Naive thymus-derived CD4-positive, alpha-beta T cell (primary cell): ENCODE measurements at regions not wholly inside any gene's neighbourhood (a gene's known extent, or its start where the extent isn't known, plus 50 kb on each side); places are given as distances from the start of the nearest gene placed in this dataset.

Experiments
- ATAC-seq: fragments of 150-1000 bp; cut with Tn5 transposase; 2 replicates; pipeline ENCODE4 v1.10.0; 2021; ENCODE audit warnings: mild to moderate bottlenecking, moderate library complexity
- CTCF ChIA-PET: fragments of 350-600 bp; sonication (Branson Sonifier 250); formaldehyde crosslinking; loops from one replicate; lab custom pipeline; 2021; ENCODE audit warnings: antibody characterized with exemption; lab: Charles Lee
- POLR2A ChIA-PET: fragments of 350-600 bp; sonication (Branson Sonifier 250); formaldehyde crosslinking; loops from one replicate; lab custom pipeline; 2021; ENCODE audit warnings: antibody characterized with exemption, inconsistent platforms; lab: Charles Lee
- DNase-seq, 9 donors: peaks; one replicate each; pipeline versions ENCODE4 v3.0.0 to v3.0.0-alpha.2; 2020 to 2022; ENCODE audit warnings: mixed read lengths in 1 of 9
- H3K27ac ChIP-seq: one replicate; pipeline ENCODE4 v1.7.0; 2013; ENCODE audit warnings: mild to moderate bottlenecking, low read depth, low read length, moderate library complexity
- H3K27me3 ChIP-seq, 2 donors: one replicate each; pipeline ENCODE4 v1.7.0; 2013; ENCODE audit warnings: low read length in 2 of 2, mild to moderate bottlenecking in 2 of 2, moderate library complexity in 2 of 2; ENCODE audit not compliant: control insufficient read depth in 2 of 2, insufficient read depth in 2 of 2
- H3K36me3 ChIP-seq, 3 experiments: 1 replicate in 2 of 3; 2 replicates in 1 of 3; pipeline ENCODE4 v1.7.0; 2013; ENCODE audit warnings: low read length in 3 of 3, mild to moderate bottlenecking in 3 of 3, moderate library complexity in 1 of 3; ENCODE audit not compliant: insufficient read depth in 3 of 3, control insufficient read depth in 2 of 3
- H3K4me1 ChIP-seq, 2 donors: one replicate each; pipeline ENCODE4 v1.7.0; 2013; ENCODE audit warnings: low read length in 2 of 2, mild to moderate bottlenecking in 2 of 2, moderate library complexity in 1 of 2; ENCODE audit not compliant: control insufficient read depth in 2 of 2, insufficient read depth in 2 of 2
- H3K4me3 ChIP-seq: 2 replicates; pipeline ENCODE4 v1.7.0; 2013; ENCODE audit warnings: mild to moderate bottlenecking, low read length
- H3K9me3 ChIP-seq, 3 experiments: 1 replicate in 2 of 3; 2 replicates in 1 of 3; pipeline ENCODE4 v1.7.0; 2013; ENCODE audit warnings: low read length in 3 of 3; ENCODE audit not compliant: control insufficient read depth in 2 of 3
- H3K27ac Mint-ChIP-seq, 9 donors: one replicate each; pipeline ENCODE4 v1.8.0; 2020 to 2022; ENCODE audit warnings: mixed read lengths in 9 of 9, mild to moderate bottlenecking in 8 of 9, moderate library complexity in 5 of 9, inconsistent platforms in 2 of 9
- H3K27me3 Mint-ChIP-seq, 5 donors: one replicate each; pipeline ENCODE4 v1.8.0; 2021 to 2022; ENCODE audit warnings: mixed read lengths in 5 of 5, mild to moderate bottlenecking in 1 of 5
- H3K36me3 Mint-ChIP-seq, 5 donors: one replicate each; pipeline ENCODE4 v1.8.0; 2020 to 2022; ENCODE audit warnings: mixed read lengths in 5 of 5, mild to moderate bottlenecking in 3 of 5, inconsistent platforms in 1 of 5
- H3K4me1 Mint-ChIP-seq, 7 donors: one replicate each; pipeline ENCODE4 v1.8.0; 2020 to 2022; ENCODE audit warnings: mixed read lengths in 7 of 7, mild to moderate bottlenecking in 3 of 7, inconsistent platforms in 1 of 7
- H3K4me3 Mint-ChIP-seq, 10 donors: one replicate each; pipeline ENCODE4 v1.8.0; 2020 to 2022; ENCODE audit warnings: mild to moderate bottlenecking in 10 of 10, mixed read lengths in 10 of 10, moderate library complexity in 6 of 10, inconsistent platforms in 2 of 10
- H3K9me3 Mint-ChIP-seq, 11 donors: one replicate each; pipeline ENCODE4 v1.8.0; 2020 to 2022; ENCODE audit warnings: mixed read lengths in 11 of 11, mild to moderate bottlenecking in 4 of 11, inconsistent platforms in 1 of 11, moderate library complexity in 1 of 11
- intact Hi-C, 2 donors: fragments of 100-400 bp; cut with micrococcal nuclease; formaldehyde crosslinking; loops; one replicate each; pipeline ENCODE4 v1.15.1; 2023

GRCh38 chr6:18675881-18676280 is 288.7 kb downstream of the RNF144B start:
- H3K4me3 Mint-ChIP-seq, result no peak overlapping the region

GRCh38 chr6:18676548-18676947 is 289.4 kb downstream of the RNF144B start:
- Histone ChIP-seq H3K27ac (no peak overlapping the region), H3K4me1 (no peaks in the 10 kb centered on the region), H3K4me3 (no peak overlapping the region), H3K9me3 (no peaks in the 10 kb centered on the region), H3K36me3 (no peaks in the 10 kb centered on the region), H3K27me3 (no peaks in the 10 kb centered on the region)
- peaks cover 0 to 15% (median 4%) of the 10 kb centered on the region in 11 donors for H3K9me3 Mint-ChIP-seq
- DNase-seq, result no peak
- no peak overlapping the region for H3K27ac Mint-ChIP-seq
- intact Hi-C loops, result no loop called here
- H3K4me1 Mint-ChIP-seq, result no peaks in the 10 kb centered on the region
- no peak for ATAC-seq
- H3K4me3 Mint-ChIP-seq, result no peak overlapping the region
- no peaks in the 10 kb centered on the region for H3K36me3 Mint-ChIP-seq
- ChIA-PET CTCF (no interaction called here), POLR2A (no interaction called here)
- peaks cover 0 to 7% (median 5%) of the 10 kb centered on the region in 5 donors for H3K27me3 Mint-ChIP-seq

More at GRCh38 chr6:18675881-18676280, 288.7 kb downstream of the RNF144B start:
- DNase-seq (no peak), ATAC-seq (no peak)
- CTCF ChIA-PET, result no interaction called here
- Mint-ChIP-seq H3K4me1 (no peaks in the 10 kb centered on the region), H3K9me3 (peaks cover 0 to 18% (median 4%) of the 10 kb centered on the region in 11 donors), H3K27ac (no peak overlapping the region), H3K36me3 (peaks cover 0 to 5% (median 0%) of the 10 kb centered on the region in 5 donors), H3K27me3 (peaks cover 0 to 14% (median 5%) of the 10 kb centered on the region in 5 donors)
- H3K4me1 ChIP-seq, result no peaks in the 10 kb centered on the region
- intact Hi-C loops, result no loop called here
- no peak overlapping the region for H3K27ac ChIP-seq
- no peaks in the 10 kb centered on the region for H3K36me3 ChIP-seq
- no peak overlapping the region for H3K4me3 ChIP-seq
- no peaks in the 10 kb centered on the region for H3K27me3 ChIP-seq
- POLR2A ChIA-PET, result no interaction called here
- no peaks in the 10 kb centered on the region for H3K9me3 ChIP-seq

- Histone ChIP-seq H3K27ac (no peak overlapping the region), H3K9me3 (no peaks in the 10 kb centered on the region), H3K4me3 (no peak overlapping the region), H3K4me1 (no peaks in the 10 kb centered on the region), H3K36me3 (no peaks in the 10 kb centered on the region), H3K27me3 (no peaks in the 10 kb centered on the region)
- no peak for DNase-seq
- Mint-ChIP-seq H3K4me1 (no peaks in the 10 kb centered on the region), H3K4me3 (no peak overlapping the region), H3K27ac (no peak overlapping the region), H3K9me3 (peaks cover 0 to 15% (median 4%) of the 10 kb centered on the region in 11 donors), H3K27me3 (peaks cover 0 to 5% (median 0%) of the 10 kb centered on the region in 5 donors), H3K36me3 (no peaks in the 10 kb centered on the region)
- ChIA-PET POLR2A (no interaction called here), CTCF (no interaction called here)
- no peak for ATAC-seq
- intact Hi-C loops, result no loop called here
These were observed 293.7 kb downstream of the RNF144B start for GRCh38 chr6:18680842-18681241.

GRCh38 chr6:18681832-18682503 is 294.8 kb downstream of the RNF144B start:
- no peaks in the 10 kb centered on the region for H3K27me3 Mint-ChIP-seq
- no peak overlapping the region for H3K27ac Mint-ChIP-seq
- ChIA-PET POLR2A (no interaction called here), CTCF (no interaction called here)
- H3K9me3 ChIP-seq, result no peaks in the 10 kb centered on the region
- no peak for DNase-seq
- H3K36me3 ChIP-seq, result no peaks in the 10 kb centered on the region
- H3K4me1 Mint-ChIP-seq, result no peaks in the 10 kb centered on the region
- H3K4me1 ChIP-seq, result no peaks in the 10 kb centered on the region
- no peak overlapping the region for H3K27ac ChIP-seq
- no peak overlapping the region for H3K4me3 Mint-ChIP-seq
- peaks cover 0 to 15% (median 4%) of the 10 kb centered on the region in 11 donors for H3K9me3 Mint-ChIP-seq
- H3K36me3 Mint-ChIP-seq, result no peaks in the 10 kb centered on the region
- intact Hi-C loops, result no loop called here
- H3K4me3 ChIP-seq, result no peak overlapping the region
- ATAC-seq, result no peak
- H3K27me3 ChIP-seq, result no peaks in the 10 kb centered on the region

- Mint-ChIP-seq H3K9me3 (peaks cover 0 to 3% (median 0%) of the 10 kb centered on the region in 11 donors), H3K36me3 (no peaks in the 10 kb centered on the region), H3K27ac (no peak overlapping the region), H3K27me3 (peaks cover 0 to under 1% (median 0%) of the 10 kb centered on the region in 5 donors), H3K4me3 (no peak overlapping the region), H3K4me1 (no peaks in the 10 kb centered on the region)
- intact Hi-C loops, result no loop called here
- no peaks in the 10 kb centered on the region for H3K9me3 ChIP-seq
- no peaks in the 10 kb centered on the region for H3K4me1 ChIP-seq
- no peak overlapping the region for H3K27ac ChIP-seq
- no peak for DNase-seq
- no peaks in the 10 kb centered on the region for H3K36me3 ChIP-seq
- no peak overlapping the region for H3K4me3 ChIP-seq
- ChIA-PET POLR2A (no interaction called here), CTCF (no interaction called here)
- no peak for ATAC-seq
- no peaks in the 10 kb centered on the region for H3K27me3 ChIP-seq
These were observed 297.2 kb downstream of the RNF144B start for GRCh38 chr6:18684343-18684742.

GRCh38 chr6:18692929-18693685 is 306.0 kb downstream of the RNF144B start:
- H3K27me3 ChIP-seq, result no peaks in the 10 kb centered on the region
- no peak overlapping the region for H3K4me3 ChIP-seq
- DNase-seq, result no peak
- H3K36me3 ChIP-seq, result no peaks in the 10 kb centered on the region
- CTCF ChIA-PET, result no interaction called here
- POLR2A ChIA-PET, result no interaction called here
- Mint-ChIP-seq H3K4me3 (no peak overlapping the region), H3K4me1 (no peaks in the 10 kb centered on the region), H3K27me3 (peaks cover 0 to 6% (median 0%) of the 10 kb centered on the region in 5 donors), H3K27ac (no peak overlapping the region), H3K9me3 (peaks cover 0 to 9% (median 0%) of the 10 kb centered on the region in 11 donors), H3K36me3 (no peaks in the 10 kb centered on the region)
- no peaks in the 10 kb centered on the region for H3K4me1 ChIP-seq
- no peaks in the 10 kb centered on the region for H3K9me3 ChIP-seq
- H3K27ac ChIP-seq, result no peak overlapping the region
- intact Hi-C loops, result no loop called here
- ATAC-seq, result no peak
